WI38 (cell line): ENCODE measurements at regions not wholly inside any gene's neighbourhood (a gene's known extent, or its start where the extent isn't known, plus 50 kb on each side); places are given as distances from the start of the nearest gene placed in this dataset.

Experiments used
- H3K4me3 ChIP-seq: 2 replicates; pipeline ENCODE4 v1.5.1; 2011; ENCODE audit warnings: low read depth, mild to moderate bottlenecking, control low read depth, low read length
- CTCF ChIP-seq: IDR thresholded peaks from 2 replicates; pipeline ENCODE4 v1.5.1; 2012; ENCODE audit warnings: low read depth, mild to moderate bottlenecking, control low read depth, low read length

GRCh38 chr15:70428211-70428822 lies 330.6 kb upstream of the TLE3 start:
- no peak for TF ChIP-seq CTCF
- no peak overlapping the region for H3K4me3 ChIP-seq

GRCh38 chr15:70427167-70428120 lies 329.7 kb upstream of the TLE3 start:
- no peak overlapping the region for H3K4me3 ChIP-seq
- TF ChIP-seq CTCF: no peak

GRCh38 chr15:70426096-70426821 lies 328.5 kb upstream of the TLE3 start:
- TF ChIP-seq CTCF: no peak
- no peak overlapping the region for H3K4me3 ChIP-seq

- H3K4me3 ChIP-seq: no peak overlapping the region
- TF ChIP-seq CTCF: no peak
These were observed 327.3 kb upstream of the TLE3 start for GRCh38 chr15:70424937-70425411.

GRCh38 chr15:70423267-70423666 lies 325.6 kb upstream of the TLE3 start:
- no peak overlapping the region for H3K4me3 ChIP-seq
- TF ChIP-seq CTCF: no peak

- no peak for TF ChIP-seq CTCF
- H3K4me3 ChIP-seq: no peak overlapping the region
These were observed 324.6 kb upstream of the TLE3 start for GRCh38 chr15:70422342-70422741.
